ENCODE measurements at regions not wholly inside any gene's neighbourhood (a gene's known extent, or its start where the extent isn't known, plus 50 kb on each side); places are given as distances from the start of the nearest gene placed in this dataset.

DNA sequence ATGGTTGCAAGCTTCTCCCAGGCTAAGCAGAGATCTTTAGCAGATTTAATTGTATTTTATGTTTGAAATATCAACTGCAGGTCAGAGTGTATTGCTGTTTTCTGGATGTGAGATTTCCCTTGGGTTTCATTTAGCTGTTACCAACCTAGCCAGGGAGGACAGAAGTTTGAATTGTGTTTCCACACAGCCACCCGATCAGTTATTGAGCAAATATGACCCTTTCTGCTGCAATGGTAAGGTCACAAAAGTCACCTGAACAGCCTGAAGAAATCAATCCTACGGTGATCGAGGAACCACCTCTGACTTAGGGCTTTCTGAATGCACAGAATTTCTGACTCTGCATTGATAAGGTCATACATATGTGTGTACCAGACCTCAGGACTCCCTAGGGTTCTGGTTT, 419.9 kb downstream of the MAN2A1 start:
- Histone ChIP-seq H3K4me2 (no peak overlapping the region), H3K79me2 (ENCODE audit: insufficient read depth, low read depth) (no peaks in the 10 kb centered on the region), H4K20me1 (ENCODE audit: insufficient read depth) (no peaks in the 10 kb centered on the region), H3K27me3 (ENCODE audit: insufficient read depth, low read depth) (no peaks in the 10 kb centered on the region), H2AFZ (ENCODE audit: low read depth) (no peak overlapping the region), H3K4me1 (ENCODE audit: low read depth, poor library complexity, severe bottlenecking) (no peaks in the 10 kb centered on the region), H3K27ac (no peak overlapping the region), H3K36me3 (ENCODE audit: insufficient read depth) (no peaks in the 10 kb centered on the region), H3K4me3 (IDR thresholded peaks at IDR 0.05; ENCODE audit: insufficient read depth, low read depth, low read length) (no peak overlapping the region), H3K9ac (no peak overlapping the region)
- TF ChIP-seq, protein P1, sequence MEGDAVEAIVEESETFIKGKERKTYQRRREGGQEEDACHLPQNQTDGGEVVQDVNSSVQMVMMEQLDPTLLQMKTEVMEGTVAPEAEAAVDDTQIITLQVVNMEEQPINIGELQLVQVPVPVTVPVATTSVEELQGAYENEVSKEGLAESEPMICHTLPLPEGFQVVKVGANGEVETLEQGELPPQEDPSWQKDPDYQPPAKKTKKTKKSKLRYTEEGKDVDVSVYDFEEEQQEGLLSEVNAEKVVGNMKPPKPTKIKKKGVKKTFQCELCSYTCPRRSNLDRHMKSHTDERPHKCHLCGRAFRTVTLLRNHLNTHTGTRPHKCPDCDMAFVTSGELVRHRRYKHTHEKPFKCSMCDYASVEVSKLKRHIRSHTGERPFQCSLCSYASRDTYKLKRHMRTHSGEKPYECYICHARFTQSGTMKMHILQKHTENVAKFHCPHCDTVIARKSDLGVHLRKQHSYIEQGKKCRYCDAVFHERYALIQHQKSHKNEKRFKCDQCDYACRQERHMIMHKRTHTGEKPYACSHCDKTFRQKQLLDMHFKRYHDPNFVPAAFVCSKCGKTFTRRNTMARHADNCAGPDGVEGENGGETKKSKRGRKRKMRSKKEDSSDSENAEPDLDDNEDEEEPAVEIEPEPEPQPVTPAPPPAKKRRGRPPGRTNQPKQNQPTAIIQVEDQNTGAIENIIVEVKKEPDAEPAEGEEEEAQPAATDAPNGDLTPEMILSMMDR (conservative IDR thresholded peaks at IDR 0.05; ENCODE audit: low read depth, low read length) = no peak

- Histone ChIP-seq H3K79me2 (ENCODE audit: insufficient read depth, low read depth) (no peaks in the 10 kb centered on the region), H3K4me1 (ENCODE audit: low read depth, poor library complexity, severe bottlenecking) (no peaks in the 10 kb centered on the region), H3K27me3 (ENCODE audit: insufficient read depth, low read depth) (no peaks in the 10 kb centered on the region), H3K36me3 (ENCODE audit: insufficient read depth) (no peaks in the 10 kb centered on the region), H3K9ac (no peak overlapping the region), H3K4me2 (no peak overlapping the region), H2AFZ (ENCODE audit: low read depth) (no peak overlapping the region), H3K4me3 (IDR thresholded peaks at IDR 0.05; ENCODE audit: insufficient read depth, low read depth, low read length) (no peak overlapping the region), H4K20me1 (ENCODE audit: insufficient read depth) (no peaks in the 10 kb centered on the region), H3K27ac (no peak overlapping the region)
- TF ChIP-seq, protein P1 (conservative IDR thresholded peaks at IDR 0.05; ENCODE audit: low read depth, low read length) = no peak
Observed at GRCh38 chr5:110112348-110112747, 422.6 kb downstream of the MAN2A1 start.

DNA sequence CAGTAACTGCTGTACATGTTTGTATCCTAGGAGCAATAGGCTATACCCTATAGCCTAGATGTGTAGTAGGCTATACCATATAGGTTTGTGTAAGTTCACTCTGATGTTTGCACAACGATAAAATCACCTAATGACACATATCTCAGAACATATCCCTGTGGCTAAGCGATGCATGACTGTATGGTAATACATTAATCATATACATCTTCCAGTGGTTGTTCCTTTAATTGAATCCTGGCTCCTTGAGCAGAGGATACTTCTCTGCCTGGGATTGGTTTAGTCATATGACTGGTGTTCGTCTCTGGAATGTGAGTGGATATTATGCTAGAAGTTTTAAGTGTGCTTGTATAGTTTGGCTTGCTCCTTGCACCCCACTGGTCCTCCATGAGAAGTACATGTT, 425.8 kb downstream of the MAN2A1 start:
- H3K36me3 ChIP-seq (ENCODE audit: insufficient read depth) = no peaks in the 10 kb centered on the region

DNA sequence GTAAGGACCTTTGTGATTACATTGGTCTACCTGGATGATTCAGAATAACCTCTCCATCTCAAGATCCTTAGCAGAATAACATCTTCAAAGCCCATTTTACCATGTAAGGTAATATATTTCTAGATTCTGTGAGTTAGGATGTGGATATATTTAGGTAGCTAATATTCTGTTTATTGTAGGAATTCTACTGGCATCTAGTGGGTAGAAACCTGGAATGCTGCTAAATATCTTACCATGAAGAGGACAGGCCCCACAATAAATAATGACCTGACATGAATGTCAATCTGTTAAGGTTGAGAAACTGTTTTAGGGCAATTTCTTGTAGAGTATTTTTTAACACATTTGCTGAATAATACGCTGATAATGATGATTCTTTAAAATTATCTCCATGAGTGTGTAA, 426.8 kb downstream of the MAN2A1 start:
- H2AFZ ChIP-seq (ENCODE audit: low read depth) = no peak overlapping the region
- H3K36me3 ChIP-seq (ENCODE audit: insufficient read depth) = no peaks in the 10 kb centered on the region
- no peak overlapping the region for H3K9ac ChIP-seq
- H4K20me1 ChIP-seq (ENCODE audit: insufficient read depth) = no peaks in the 10 kb centered on the region
- TF ChIP-seq, protein P1 (conservative IDR thresholded peaks at IDR 0.05; ENCODE audit: low read depth, low read length) = no peak
- no peak overlapping the region for H3K4me2 ChIP-seq
- no peaks in the 10 kb centered on the region for H3K79me2 ChIP-seq (ENCODE audit: insufficient read depth, low read depth)
- H3K27me3 ChIP-seq (ENCODE audit: insufficient read depth, low read depth) = no peaks in the 10 kb centered on the region
- no peak overlapping the region for H3K4me3 ChIP-seq (IDR thresholded peaks at IDR 0.05; ENCODE audit: insufficient read depth, low read depth, low read length)
- H3K4me1 ChIP-seq (ENCODE audit: low read depth, poor library complexity, severe bottlenecking) = no peaks in the 10 kb centered on the region
- H3K27ac ChIP-seq = no peak overlapping the region

More for the DNA sequence above, 425.8 kb downstream of the MAN2A1 start:
- H3K4me1 ChIP-seq (ENCODE audit: low read depth, poor library complexity, severe bottlenecking) = no peaks in the 10 kb centered on the region
- H3K79me2 ChIP-seq (ENCODE audit: insufficient read depth, low read depth) = no peaks in the 10 kb centered on the region
- TF ChIP-seq, protein P1 (conservative IDR thresholded peaks at IDR 0.05; ENCODE audit: low read depth, low read length) = no peak
- no peak overlapping the region for H3K9ac ChIP-seq
- H3K4me3 ChIP-seq (IDR thresholded peaks at IDR 0.05; ENCODE audit: insufficient read depth, low read depth, low read length) = no peak overlapping the region
- H3K4me2 ChIP-seq = no peak overlapping the region
- no peaks in the 10 kb centered on the region for H4K20me1 ChIP-seq (ENCODE audit: insufficient read depth)
- no peak overlapping the region for H2AFZ ChIP-seq (ENCODE audit: low read depth)
- no peak overlapping the region for H3K27ac ChIP-seq
- no peaks in the 10 kb centered on the region for H3K27me3 ChIP-seq (ENCODE audit: insufficient read depth, low read depth)

Data from KMS-11 (cell line).